ENCODE measurements at regions not wholly inside any gene's neighbourhood (a gene's known extent, or its start where the extent isn't known, plus 50 kb on each side); places are given as distances from the start of the nearest gene placed in this dataset.

GRCh38 chr5:7955476-7955875, 86.5 kb downstream of the MTRR start:
- Histone ChIP-seq H3K9ac (ENCODE audit: insufficient read depth in 1 of 2, low read length in 2 of 2) (no peak overlapping the region), H3K27ac (ENCODE audit: low read depth in 1 of 2, low read length in 1 of 2) (no peak overlapping the region), H3K36me3 (ENCODE audit: control insufficient read depth in 4 of 4, insufficient read depth in 4 of 4, low read length in 4 of 4) (no peaks in the 10 kb centered on the region), H3K27me3 (ENCODE audit: control insufficient read depth in 3 of 3, insufficient read depth in 3 of 3, low read length in 2 of 3) (no peaks in the 10 kb centered on the region), H3K4me1 (ENCODE audit: control insufficient read depth in 5 of 5, insufficient read depth in 5 of 5, low read length in 5 of 5) (no peaks in the 10 kb centered on the region), H3K4me3 (no peak overlapping the region), H3K9me3 (ENCODE audit: control insufficient read depth in 4 of 4, insufficient read depth in 3 of 4, low read length in 3 of 4) (peaks cover 0 to 4% (median 1%) of the 10 kb centered on the region in 4 donors)
- ATAC-seq (ENCODE audit: insufficient read depth, low FRiP score), result no peak
- no peak for DNase-seq
- WGBS, 2 donors, result 66 to 78% methylated on average over 4 of the region's 4 CpGs
- TF ChIP-seq CTCF (IDR thresholded peaks at IDR 0.05; ENCODE audit: control extremely low read depth, extremely low read depth), result no peak

- Histone ChIP-seq H3K4me1 (ENCODE audit: control insufficient read depth in 5 of 5, insufficient read depth in 5 of 5, low read length in 5 of 5) (no peaks in the 10 kb centered on the region), H3K27me3 (ENCODE audit: control insufficient read depth in 3 of 3, insufficient read depth in 3 of 3, low read length in 2 of 3) (no peaks in the 10 kb centered on the region), H3K9ac (ENCODE audit: insufficient read depth in 1 of 2, low read length in 2 of 2) (no peak overlapping the region), H3K4me3 (no peak overlapping the region), H3K9me3 (ENCODE audit: control insufficient read depth in 4 of 4, insufficient read depth in 3 of 4, low read length in 3 of 4) (peaks cover 0 to 2% (median 0%) of the 10 kb centered on the region in 4 donors), H3K27ac (ENCODE audit: low read depth in 1 of 2, low read length in 1 of 2) (no peak overlapping the region), H3K36me3 (ENCODE audit: control insufficient read depth in 4 of 4, insufficient read depth in 4 of 4, low read length in 4 of 4) (no peaks in the 10 kb centered on the region)
- no peak for DNase-seq
- WGBS, 2 donors, result 85 to 88% methylated on average over 4 of the region's 4 CpGs
- ATAC-seq (ENCODE audit: insufficient read depth, low FRiP score), result no peak
- TF ChIP-seq CTCF (IDR thresholded peaks at IDR 0.05; ENCODE audit: control extremely low read depth, extremely low read depth), result no peak
These were observed 88.4 kb downstream of the MTRR start for GRCh38 chr5:7957329-7957728.

GRCh38 chr5:7960142-7960541, 91.2 kb downstream of the MTRR start:
- no peak for TF ChIP-seq CTCF (IDR thresholded peaks at IDR 0.05; ENCODE audit: control extremely low read depth, extremely low read depth)
- 75 to 82% methylated on average over 7 of the region's 7 CpGs for WGBS, 2 donors

GRCh38 chr5:7961540-7961939, 92.6 kb downstream of the MTRR start:
- WGBS, 2 donors, result 72 to 77% methylated on average over 6 of the region's 6 CpGs
- DNase-seq (no peak), ATAC-seq (ENCODE audit: insufficient read depth, low FRiP score) (no peak)
- Histone ChIP-seq H3K4me3 (no peak overlapping the region), H3K9ac (ENCODE audit: insufficient read depth in 1 of 2, low read length in 2 of 2) (no peak overlapping the region), H3K9me3 (ENCODE audit: control insufficient read depth in 4 of 4, insufficient read depth in 3 of 4, low read length in 3 of 4) (no peaks in the 10 kb centered on the region), H3K4me1 (ENCODE audit: control insufficient read depth in 5 of 5, insufficient read depth in 5 of 5, low read length in 5 of 5) (no peaks in the 10 kb centered on the region), H3K36me3 (ENCODE audit: control insufficient read depth in 4 of 4, insufficient read depth in 4 of 4, low read length in 4 of 4) (no peaks in the 10 kb centered on the region), H3K27me3 (ENCODE audit: control insufficient read depth in 3 of 3, insufficient read depth in 3 of 3, low read length in 2 of 3) (no peaks in the 10 kb centered on the region), H3K27ac (ENCODE audit: low read depth in 1 of 2, low read length in 1 of 2) (no peak overlapping the region)
- no peak for TF ChIP-seq CTCF (IDR thresholded peaks at IDR 0.05; ENCODE audit: control extremely low read depth, extremely low read depth)

More at GRCh38 chr5:7960142-7960541, 91.2 kb downstream of the MTRR start:
- Histone ChIP-seq H3K27ac (ENCODE audit: low read depth in 1 of 2, low read length in 1 of 2) (no peak overlapping the region), H3K4me3 (no peak overlapping the region), H3K9ac (ENCODE audit: insufficient read depth in 1 of 2, low read length in 2 of 2) (no peak overlapping the region), H3K36me3 (ENCODE audit: control insufficient read depth in 4 of 4, insufficient read depth in 4 of 4, low read length in 4 of 4) (no peaks in the 10 kb centered on the region), H3K4me1 (ENCODE audit: control insufficient read depth in 5 of 5, insufficient read depth in 5 of 5, low read length in 5 of 5) (no peaks in the 10 kb centered on the region), H3K27me3 (ENCODE audit: control insufficient read depth in 3 of 3, insufficient read depth in 3 of 3, low read length in 2 of 3) (no peaks in the 10 kb centered on the region), H3K9me3 (ENCODE audit: control insufficient read depth in 4 of 4, insufficient read depth in 3 of 4, low read length in 3 of 4) (no peaks in the 10 kb centered on the region)
- ATAC-seq (ENCODE audit: insufficient read depth, low FRiP score), result no peak
- no peak for DNase-seq

All from lung (tissue), 11 donors.